Ectodermal cell (in vitro differentiated cells): ENCODE measurements at regions not wholly inside any gene's neighbourhood (a gene's known extent, or its start where the extent isn't known, plus 50 kb on each side); places are given as distances from the start of the nearest gene placed in this dataset.

Experiments used
- H3K27ac ChIP-seq: 2 replicates; pipeline ENCODE4 v1.7.0; 2013; ENCODE audit warnings: mild to moderate bottlenecking, low read depth, low read length; ENCODE audit not compliant: insufficient read depth, poor library complexity, severe bottlenecking
- H3K27me3 ChIP-seq: 2 replicates; pipeline ENCODE4 v1.7.0; 2013; ENCODE audit warnings: mild to moderate bottlenecking, low read length; ENCODE audit not compliant: insufficient read depth, control insufficient read depth, poor library complexity, severe bottlenecking
- H3K36me3 ChIP-seq: one replicate; pipeline ENCODE4 v1.7.0; 2013; ENCODE audit warnings: low read length; ENCODE audit not compliant: control insufficient read depth, insufficient read depth
- H3K4me1 ChIP-seq: one replicate; pipeline ENCODE4 v1.7.0; 2013; ENCODE audit warnings: low read length; ENCODE audit not compliant: control insufficient read depth, insufficient read depth
- H3K4me3 ChIP-seq: 2 replicates; pipeline ENCODE4 v1.7.0; 2013; ENCODE audit warnings: low read depth, low read length, control low read depth; ENCODE audit not compliant: insufficient read depth
- H3K9me3 ChIP-seq: 2 replicates; pipeline ENCODE4 v1.7.0; 2013; ENCODE audit warnings: mild to moderate bottlenecking, low read length, moderate library complexity; ENCODE audit not compliant: control insufficient read depth
- WGBS, 2 experiments: methylation state at CpG; one replicate each; pipeline ENCODE4 v1.1.7; 2013; ENCODE audit warnings: missing lambda C conversion rate in 2 of 2; 5-methylcytosine and 5-hydroxymethylcytosine counted together

DNA sequence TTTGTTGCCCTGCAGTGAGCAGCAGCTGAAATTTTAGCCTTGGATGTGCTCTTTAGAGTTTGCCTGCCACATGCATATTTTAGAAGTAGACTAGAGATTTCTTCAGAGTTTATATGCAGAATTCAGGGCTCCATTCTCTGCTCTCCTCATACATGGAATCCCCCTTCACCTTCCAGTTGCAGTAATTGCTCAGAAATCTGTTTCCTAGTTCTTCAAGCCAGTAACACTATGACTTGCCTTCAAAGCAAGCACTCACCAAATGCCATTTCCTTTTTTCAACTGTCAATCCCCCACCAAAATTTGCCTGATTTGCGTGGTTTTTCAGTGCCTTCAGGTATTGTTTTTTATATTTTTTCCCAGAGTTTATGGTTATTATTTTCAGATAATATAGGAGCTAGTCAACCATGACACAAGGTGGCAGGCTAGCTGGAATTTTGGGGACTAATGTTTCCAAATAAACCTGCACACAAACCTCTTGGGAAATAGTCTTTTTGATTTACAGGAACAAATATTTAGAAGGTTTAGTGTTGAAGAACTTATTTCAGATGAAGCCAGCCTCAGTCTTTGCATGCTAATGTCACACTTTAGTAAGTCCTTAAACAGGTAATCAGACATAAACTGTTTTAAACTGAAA lies 79.2 kb downstream of the ASCL1 start:
- H3K27ac ChIP-seq, result no peak overlapping the region
- no peaks in the 10 kb centered on the region for H3K4me1 ChIP-seq
- H3K9me3 ChIP-seq, result no peaks in the 10 kb centered on the region
- no peak overlapping the region for H3K4me3 ChIP-seq
- no peaks in the 10 kb centered on the region for H3K36me3 ChIP-seq
- H3K27me3 ChIP-seq, result no peaks in the 10 kb centered on the region
- 60 to 71% methylated on average over 1 of the region's 1 CpG for WGBS, 2 experiments

DNA sequence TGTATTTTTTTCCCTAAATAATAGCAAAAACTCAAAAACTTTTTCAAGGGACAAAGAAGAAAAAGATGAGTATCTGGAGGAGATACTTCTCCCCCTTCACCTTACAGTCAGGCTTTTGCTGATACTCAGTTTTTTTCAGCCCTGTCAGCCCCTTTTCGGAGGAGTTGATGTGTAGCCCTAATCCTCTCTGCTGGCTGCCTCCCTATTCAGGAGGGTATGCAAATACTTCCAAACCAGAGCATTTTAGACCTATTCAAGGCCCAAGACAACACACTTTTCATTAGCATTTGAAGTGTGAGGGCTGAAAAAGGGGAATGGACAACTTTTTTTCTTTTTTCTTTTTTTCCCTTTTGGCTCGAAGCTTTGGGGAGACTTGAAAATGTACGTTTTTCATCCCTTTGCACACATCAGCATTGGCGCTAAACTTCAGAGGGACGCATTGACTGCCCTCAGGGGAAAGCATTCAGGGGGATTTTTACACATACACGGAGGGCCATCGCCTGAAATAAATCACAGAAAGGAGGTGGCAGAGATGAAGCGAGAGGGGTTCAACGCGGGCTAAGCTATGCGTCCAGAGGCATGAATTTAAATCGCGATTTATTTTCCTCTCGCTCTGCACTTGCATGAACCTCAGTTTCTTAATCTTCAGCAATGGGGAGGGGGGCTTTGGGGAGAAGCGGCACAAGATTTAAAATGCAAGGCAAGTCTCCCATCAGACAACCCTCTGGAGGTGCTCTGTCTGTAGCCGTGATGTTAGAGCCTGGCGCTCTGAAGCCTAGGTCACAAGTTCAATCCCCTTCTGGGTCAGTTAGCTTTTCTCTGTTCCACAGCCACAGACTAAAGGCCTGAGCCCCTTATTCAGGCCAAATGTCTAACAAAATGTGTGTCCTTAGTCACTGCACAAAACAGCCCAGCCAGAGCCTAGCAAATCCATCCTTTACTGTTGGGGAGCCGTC lies 86.3 kb downstream of the ASCL1 start:
- Histone ChIP-seq H3K9me3 (no peaks in the 10 kb centered on the region), H3K27ac (peak overlapping the region; percentile 53), H3K4me1 (no peaks in the 10 kb centered on the region), H3K27me3 (no peaks in the 10 kb centered on the region), H3K36me3 (no peaks in the 10 kb centered on the region), H3K4me3 (no peak overlapping the region)
- WGBS, 2 experiments, result 24 to 31% methylated on average over 18 of the region's 18 CpGs

DNA sequence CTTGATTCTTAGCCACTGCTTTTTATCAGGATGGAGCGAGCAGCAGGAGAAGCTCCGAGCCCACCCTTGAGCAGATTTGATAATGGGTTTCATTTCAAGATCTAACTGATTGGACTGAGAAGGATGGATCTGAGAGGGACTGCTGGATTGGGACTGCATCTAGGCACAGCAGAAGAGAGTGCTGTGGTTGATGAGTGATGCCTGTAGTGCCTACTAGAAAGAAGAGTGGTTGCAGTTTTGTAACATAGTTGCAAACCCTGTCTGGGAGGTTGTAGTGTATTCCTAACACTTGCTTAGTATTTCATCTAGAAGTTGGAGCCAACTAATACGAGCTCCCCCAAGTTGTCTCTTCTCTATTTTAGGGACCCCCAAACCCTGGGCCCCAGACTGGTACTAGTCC lies 88.7 kb downstream of the ASCL1 start:
- Histone ChIP-seq H3K9me3 (no peaks in the 10 kb centered on the region), H3K4me1 (no peaks in the 10 kb centered on the region), H3K36me3 (no peaks in the 10 kb centered on the region), H3K4me3 (no peak overlapping the region), H3K27ac (no peak overlapping the region), H3K27me3 (no peaks in the 10 kb centered on the region)
- 91 to 95% methylated on average over 3 of the region's 3 CpGs for WGBS, 2 experiments

DNA sequence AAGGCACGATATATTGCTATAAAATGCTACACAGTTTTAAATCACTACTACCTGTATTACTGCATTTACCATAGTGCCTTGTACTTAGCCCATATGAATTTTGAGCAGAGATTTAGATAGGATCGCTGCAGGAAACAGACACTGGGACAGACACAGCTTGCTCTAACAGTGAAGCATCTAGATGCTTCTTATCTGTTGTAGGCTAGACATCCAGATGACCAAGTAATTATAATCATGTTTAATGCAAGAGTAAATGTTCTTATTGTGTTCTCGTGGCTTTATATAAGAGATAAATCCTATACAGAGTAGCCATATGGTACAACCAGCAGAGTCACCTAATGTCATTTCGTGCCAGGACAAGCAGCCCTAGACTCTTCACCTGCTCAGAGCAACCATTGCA lies 92.8 kb downstream of the ASCL1 start:
- Histone ChIP-seq H3K4me1 (no peaks in the 10 kb centered on the region), H3K27ac (no peak overlapping the region), H3K9me3 (no peaks in the 10 kb centered on the region), H3K4me3 (no peak overlapping the region), H3K36me3 (no peaks in the 10 kb centered on the region), H3K27me3 (no peaks in the 10 kb centered on the region)
- 92 to 97% methylated on average over 2 to 4 of the region's 4 CpGs for WGBS, 2 experiments

DNA sequence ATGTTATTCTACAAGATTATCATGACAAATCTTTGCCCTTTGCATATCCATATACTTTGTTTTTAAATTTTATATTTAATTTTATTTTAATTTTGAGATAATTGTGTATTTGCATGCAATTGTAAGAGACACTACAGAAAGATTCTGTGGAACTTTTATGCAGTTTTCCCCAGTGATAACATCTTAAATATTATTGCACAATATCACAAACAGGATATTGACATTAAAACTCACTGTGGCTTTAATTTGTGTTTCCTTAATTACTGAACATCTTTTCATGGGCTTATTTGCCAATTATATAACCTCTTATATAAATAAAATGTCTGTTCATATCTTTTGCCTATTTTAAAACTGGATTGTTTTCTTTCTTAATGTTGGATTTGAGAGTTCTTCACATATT lies 95.6 kb downstream of the ASCL1 start:
- no peaks in the 10 kb centered on the region for H3K36me3 ChIP-seq
- no peaks in the 10 kb centered on the region for H3K9me3 ChIP-seq
- H3K27me3 ChIP-seq, result no peaks in the 10 kb centered on the region
- H3K4me1 ChIP-seq, result no peaks in the 10 kb centered on the region
- H3K4me3 ChIP-seq, result no peak overlapping the region
- no peak overlapping the region for H3K27ac ChIP-seq

DNA sequence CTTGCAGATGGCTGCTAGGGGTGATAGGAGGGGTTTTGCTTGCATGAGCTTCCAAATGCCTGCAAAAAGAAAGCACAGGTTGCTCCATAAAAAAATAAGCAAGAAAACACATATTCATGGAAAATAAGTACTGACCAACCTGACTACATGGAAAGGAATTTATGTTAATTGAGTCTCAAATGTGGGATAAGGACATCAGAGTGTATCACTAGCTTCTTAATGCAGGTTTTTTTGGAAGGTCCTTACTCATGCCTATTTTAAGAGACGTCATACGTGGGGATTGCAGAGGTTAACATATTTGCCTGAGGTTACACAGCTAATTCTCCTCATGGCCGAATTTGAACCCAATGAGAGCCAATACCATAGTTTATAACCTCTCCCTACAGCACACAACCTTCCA lies 116.2 kb downstream of the ASCL1 start:
- H3K36me3 ChIP-seq, result no peaks in the 10 kb centered on the region
- H3K9me3 ChIP-seq, result no peaks in the 10 kb centered on the region
- H3K27ac ChIP-seq, result no peak overlapping the region
- no peaks in the 10 kb centered on the region for H3K4me1 ChIP-seq
- H3K4me3 ChIP-seq, result no peak overlapping the region
- no peaks in the 10 kb centered on the region for H3K27me3 ChIP-seq
- 87 to 91% methylated on average over 3 of the region's 3 CpGs for WGBS, 2 experiments

DNA sequence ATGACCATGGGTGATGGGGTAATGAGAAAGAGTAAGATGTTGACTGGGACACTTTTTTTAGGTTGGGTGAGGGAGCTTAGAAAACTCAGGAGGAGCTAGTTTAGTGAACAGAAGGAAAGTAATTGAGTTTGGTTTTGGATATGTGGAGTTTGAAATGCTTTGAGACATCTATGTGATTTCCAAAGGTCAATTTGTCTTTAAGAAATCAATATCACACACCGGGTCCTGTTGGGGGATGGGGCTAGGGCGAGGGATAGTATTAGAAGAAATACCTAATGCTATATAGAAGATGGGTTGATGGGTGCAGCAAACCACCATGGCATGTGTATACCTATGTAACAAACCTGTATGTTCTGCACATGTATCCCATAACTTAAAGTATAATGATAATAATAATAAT lies 118.4 kb downstream of the ASCL1 start:
- Histone ChIP-seq H3K27me3 (no peaks in the 10 kb centered on the region), H3K27ac (no peak overlapping the region), H3K4me1 (no peaks in the 10 kb centered on the region), H3K36me3 (no peaks in the 10 kb centered on the region), H3K9me3 (no peaks in the 10 kb centered on the region), H3K4me3 (no peak overlapping the region)
- WGBS, 2 experiments, result 95 to 100% methylated on average over 2 of the region's 2 CpGs

DNA sequence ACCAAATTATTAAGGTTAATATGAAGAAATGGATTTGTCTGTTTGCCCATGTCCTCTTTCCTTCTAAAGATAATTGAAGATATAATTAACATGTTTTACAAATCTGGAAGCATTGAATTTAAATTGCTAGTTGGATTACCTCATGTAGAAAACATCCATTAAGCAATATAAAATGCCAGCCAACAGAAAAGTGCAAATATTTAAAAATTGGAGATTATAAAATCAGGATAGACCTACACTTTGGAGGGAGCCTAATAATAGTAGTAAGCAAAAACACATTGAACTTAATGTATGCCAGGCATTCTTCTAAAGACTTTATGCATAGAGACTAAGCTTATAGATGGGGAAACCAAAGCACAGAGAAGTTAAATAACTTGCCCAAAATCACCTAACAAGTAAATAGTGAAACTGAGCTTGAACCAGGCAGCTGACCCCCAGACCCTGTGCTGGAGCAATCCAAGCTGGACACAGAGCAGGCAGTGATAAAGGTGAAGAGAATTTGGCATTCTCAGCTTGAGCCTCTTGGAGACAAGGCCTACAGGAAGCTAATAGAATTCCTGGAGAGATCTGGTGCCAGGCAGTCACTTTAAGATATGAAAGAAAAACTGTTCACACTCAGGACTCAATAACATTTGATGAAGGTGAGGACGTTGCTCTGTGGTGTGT lies 119.8 kb downstream of the ASCL1 start:
- Histone ChIP-seq H3K9me3 (no peaks in the 10 kb centered on the region), H3K4me3 (no peak overlapping the region)
- WGBS, 2 experiments, result 93 to 100% methylated on average over 1 of the region's 1 CpG

DNA sequence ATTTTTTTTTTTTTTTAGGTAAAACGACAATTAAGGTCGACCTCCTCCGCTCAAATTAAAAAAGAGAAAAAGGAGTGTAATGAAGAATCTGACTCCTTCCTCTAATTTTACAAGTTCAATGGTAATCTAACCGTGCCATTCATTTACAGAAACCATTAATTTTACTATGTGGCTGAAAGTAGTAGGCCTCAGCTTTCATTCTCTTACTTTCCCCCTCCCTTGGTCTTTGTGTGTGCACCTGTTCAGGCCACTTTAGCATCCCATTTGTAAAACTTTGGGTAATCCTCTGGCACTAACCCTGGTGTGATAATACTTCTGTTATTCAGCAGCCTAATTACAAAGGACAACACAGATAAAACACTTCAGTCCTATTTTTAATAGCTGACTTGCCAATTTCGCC lies 128.1 kb downstream of the ASCL1 start:
- Histone ChIP-seq H3K4me3 (no peak overlapping the region), H3K27ac (no peak overlapping the region), H3K27me3 (no peaks in the 10 kb centered on the region), H3K9me3 (no peaks in the 10 kb centered on the region), H3K36me3 (no peaks in the 10 kb centered on the region), H3K4me1 (no peaks in the 10 kb centered on the region)
- 80 to 87% methylated on average over 1 to 5 of the region's 5 CpGs for WGBS, 2 experiments

More for the DNA sequence above, 119.8 kb downstream of the ASCL1 start:
- Histone ChIP-seq H3K27ac (no peak overlapping the region), H3K27me3 (no peaks in the 10 kb centered on the region), H3K4me1 (no peaks in the 10 kb centered on the region), H3K36me3 (no peaks in the 10 kb centered on the region)

DNA sequence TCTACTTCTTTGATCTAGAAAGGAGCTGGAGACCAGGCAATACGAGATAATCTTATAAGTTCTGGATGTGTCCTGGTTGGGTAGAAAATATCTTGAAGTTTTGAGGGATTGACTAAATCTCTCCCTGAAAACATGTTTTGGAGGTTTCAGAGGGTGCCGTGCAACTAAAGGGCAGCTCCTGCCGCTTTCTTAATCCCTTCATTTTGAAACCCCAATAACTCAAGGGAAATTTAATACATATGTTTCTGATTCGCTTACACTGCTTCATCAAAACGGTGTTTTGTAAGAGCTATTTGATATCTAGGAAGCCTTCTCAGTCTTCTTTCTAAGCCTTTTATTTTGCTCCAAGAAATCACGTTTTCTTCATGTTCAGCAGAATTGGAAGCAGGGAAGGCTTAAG lies 129.0 kb downstream of the ASCL1 start:
- H3K9me3 ChIP-seq, result no peaks in the 10 kb centered on the region
- H3K27ac ChIP-seq, result no peak overlapping the region
- no peaks in the 10 kb centered on the region for H3K4me1 ChIP-seq
- no peaks in the 10 kb centered on the region for H3K36me3 ChIP-seq
- H3K27me3 ChIP-seq, result no peaks in the 10 kb centered on the region
- WGBS, 2 experiments, result 90 to 93% methylated on average over 6 of the region's 6 CpGs
- H3K4me3 ChIP-seq, result no peak overlapping the region
